Panc1 (cell line): ENCODE measurements at regions not wholly inside any gene's neighbourhood (a gene's known extent, or its start where the extent isn't known, plus 50 kb on each side); places are given as distances from the start of the nearest gene placed in this dataset.

Experiments
- CTCF ChIP-seq: fragments of 450-650 bp; IDR thresholded peaks from 2 replicates; pipeline ENCODE4 v1.5.1; 2017; ENCODE audit warnings: mild to moderate bottlenecking
- POLR2AphosphoS5 ChIP-seq: IDR thresholded peaks from 2 replicates; pipeline ENCODE4 v1.6.1; 2012; ENCODE audit warnings: mild to moderate bottlenecking, low read depth, low read length, moderate library complexity
- REST ChIP-seq, 2 experiments: IDR thresholded peaks; 2 replicates each; pipeline ENCODE4 v1.6.1; 2011 to 2012; ENCODE audit warnings: low read depth in 2 of 2, control low read depth in 1 of 2, low read length in 1 of 2, mild to moderate bottlenecking in 1 of 2, moderate library complexity in 1 of 2; ENCODE audit not compliant: insufficient read depth in 1 of 2
- SIN3A ChIP-seq: IDR thresholded peaks from 2 replicates; pipeline ENCODE4 v1.6.1; 2012; ENCODE audit warnings: low read depth, mild to moderate bottlenecking, low read length, moderate library complexity, borderline replicate concordance; ENCODE audit not compliant: insufficient read depth

GRCh38 chr3:67828486-67829010 is 174.1 kb upstream of the SUCLG2 start:
- TF ChIP-seq CTCF: no peak
- no peak for TF ChIP-seq REST (IDR thresholded peaks at IDR 0.05; ENCODE audit: insufficient read depth in 1 of 2, low read depth in 2 of 2, low read length in 1 of 2)
- no peak for TF ChIP-seq SIN3A
- TF ChIP-seq POLR2AphosphoS5: no peak
